ENCODE measurements at regions not wholly inside any gene's neighbourhood (a gene's known extent, or its start where the extent isn't known, plus 50 kb on each side); places are given as distances from the start of the nearest gene placed in this dataset.

- no peak for TF ChIP-seq REST (IDR thresholded peaks at IDR 0.05)
Measured at GRCh38 chr6:156715839-156716238, 61.3 kb upstream of the ARID1B start (continued).

GRCh38 chr6:156713548-156713947 lies 63.6 kb upstream of the ARID1B start:
- no peak for ATAC-seq
- no peak overlapping the region for H3K4me2 ChIP-seq
- DNase-seq (ENCODE audit: low read depth in 1 of 2, low spot score in 1 of 2) = no peak
- no peak overlapping the region for H3K4me3 ChIP-seq
- ChIA-PET POLR2A (no interaction called here), CTCF (no interaction called here)
- peaks cover 7% of the 10 kb centered on the region for H3K4me1 ChIP-seq
- no peaks in the 10 kb centered on the region for H3K9me3 ChIP-seq
- no peak overlapping the region for H3K27ac ChIP-seq
- 65% methylated on average over 5 of the region's 5 CpGs for WGBS (ENCODE audit: missing lambda C conversion rate)
- TF ChIP-seq USF2 (IDR thresholded peaks at IDR 0.05) (no peak), ZFP36 (IDR thresholded peaks at IDR 0.05; ENCODE audit: borderline replicate concordance, partially characterized antibody) (no peak), EHF (CRISPR knock-in tag; IDR thresholded peaks at IDR 0.05) (no peak), RFX5 (IDR thresholded peaks at IDR 0.05) (no peak), FOXS1 (CRISPR knock-in tag; IDR thresholded peaks at IDR 0.05) (no peak), EHMT2 (IDR thresholded peaks at IDR 0.05; ENCODE audit: low read depth) (no peak), TFCP2L1 (CRISPR knock-in tag; IDR thresholded peaks at IDR 0.05) (no peak), REST (IDR thresholded peaks at IDR 0.05) (no peak), HDAC2 (IDR thresholded peaks at IDR 0.05) (no peak), KDM1A (IDR thresholded peaks at IDR 0.05; ENCODE audit: low read depth) (no peak), CEBPB (IDR thresholded peaks at IDR 0.05) (no peak), ZNF302 (CRISPR knock-in tag; IDR thresholded peaks at IDR 0.05) (no peak), ZSCAN20 (CRISPR knock-in tag; IDR thresholded peaks at IDR 0.05) (no peak), MYC (IDR thresholded peaks at IDR 0.05; ENCODE audit: borderline replicate concordance, low read length) (no peak), E2F6 (IDR thresholded peaks at IDR 0.05; ENCODE audit: borderline replicate concordance, low read depth) (no peak), HES2 (IDR thresholded peaks at IDR 0.05) (no peak), NPAS2 (CRISPR knock-in tag; IDR thresholded peaks at IDR 0.05; ENCODE audit: borderline replicate concordance) (no peak), BCL3 (IDR thresholded peaks at IDR 0.05) (no peak), POLR2A (IDR thresholded peaks at IDR 0.05; ENCODE audit: low read length) (no peak), SMC3 (IDR thresholded peaks at IDR 0.05) (no peak)
- no peak for FAIRE-seq

Measured in A549 (cell line).